GM19372 (cell line): ENCODE measurements at regions not wholly inside any gene's neighbourhood (a gene's known extent, or its start where the extent isn't known, plus 50 kb on each side); places are given as distances from the start of the nearest gene placed in this dataset.

Experiments used
- ATAC-seq: cut with Tn5 transposase; IDR thresholded peaks from one replicate; pipeline ENCODE4 v1.9.1; 2021; ENCODE audit warnings: mild to moderate bottlenecking, low read depth, moderate library complexity; ENCODE audit not compliant: unreplicated experiment

GRCh38 chr2:216745453-216745852, 50.1 kb upstream of the IGFBP5 start:
- ATAC-seq = no peak
